ENCODE measurements at regions not wholly inside any gene's neighbourhood (a gene's known extent, or its start where the extent isn't known, plus 50 kb on each side); places are given as distances from the start of the nearest gene placed in this dataset.

DNA sequence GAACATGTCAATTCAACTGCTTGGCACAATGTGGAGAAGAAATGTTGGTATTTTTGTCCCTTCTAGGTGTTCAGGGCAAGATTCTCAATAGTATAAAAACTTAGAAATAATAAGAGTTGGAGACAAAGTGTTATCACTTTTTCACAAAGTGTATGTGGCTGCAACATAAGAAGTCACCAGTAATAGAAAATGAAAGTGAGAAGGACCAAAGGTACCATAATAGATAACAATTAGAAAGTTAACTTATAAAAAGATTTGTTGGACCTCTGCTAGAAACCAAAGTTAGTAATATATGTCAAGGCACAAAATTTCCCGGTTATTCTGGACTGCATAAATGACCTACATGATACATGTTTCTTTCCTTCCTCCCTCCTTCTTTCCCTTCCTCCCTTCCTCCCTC is 1535.3 kb downstream of the EFNA5 start:
- TF ChIP-seq, protein P1, sequence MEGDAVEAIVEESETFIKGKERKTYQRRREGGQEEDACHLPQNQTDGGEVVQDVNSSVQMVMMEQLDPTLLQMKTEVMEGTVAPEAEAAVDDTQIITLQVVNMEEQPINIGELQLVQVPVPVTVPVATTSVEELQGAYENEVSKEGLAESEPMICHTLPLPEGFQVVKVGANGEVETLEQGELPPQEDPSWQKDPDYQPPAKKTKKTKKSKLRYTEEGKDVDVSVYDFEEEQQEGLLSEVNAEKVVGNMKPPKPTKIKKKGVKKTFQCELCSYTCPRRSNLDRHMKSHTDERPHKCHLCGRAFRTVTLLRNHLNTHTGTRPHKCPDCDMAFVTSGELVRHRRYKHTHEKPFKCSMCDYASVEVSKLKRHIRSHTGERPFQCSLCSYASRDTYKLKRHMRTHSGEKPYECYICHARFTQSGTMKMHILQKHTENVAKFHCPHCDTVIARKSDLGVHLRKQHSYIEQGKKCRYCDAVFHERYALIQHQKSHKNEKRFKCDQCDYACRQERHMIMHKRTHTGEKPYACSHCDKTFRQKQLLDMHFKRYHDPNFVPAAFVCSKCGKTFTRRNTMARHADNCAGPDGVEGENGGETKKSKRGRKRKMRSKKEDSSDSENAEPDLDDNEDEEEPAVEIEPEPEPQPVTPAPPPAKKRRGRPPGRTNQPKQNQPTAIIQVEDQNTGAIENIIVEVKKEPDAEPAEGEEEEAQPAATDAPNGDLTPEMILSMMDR (IDR thresholded peaks at IDR 0.05), result no peak
- no peak for TF ChIP-seq POLR2A (IDR thresholded peaks at IDR 0.05)
